GM23248 (cell line): ENCODE measurements at regions not wholly inside any gene's neighbourhood (a gene's known extent, or its start where the extent isn't known, plus 50 kb on each side); places are given as distances from the start of the nearest gene placed in this dataset.

Experiments
- DNase-seq: peaks from one replicate; pipeline ENCODE4 v3.0.0-alpha.2; 2015
- H2AFZ ChIP-seq: fragments of 200-600 bp; sonication (generic); 2 replicates; pipeline ENCODE4 v1.6.1; 2016; ENCODE audit warnings: antibody characterized with exemption
- H3F3A ChIP-seq: fragments of 200-600 bp; sonication (generic); 2 replicates; pipeline ENCODE4 v1.6.1; 2016; ENCODE audit warnings: mild to moderate bottlenecking, antibody characterized with exemption, mixed run types; ENCODE audit not compliant: insufficient read depth
- H3K27ac ChIP-seq: fragments of 200-600 bp; sonication (generic); 2 replicates; pipeline ENCODE4 v1.5.1; 2016; ENCODE audit warnings: mild to moderate bottlenecking
- H3K27me3 ChIP-seq: fragments of 200-600 bp; sonication (generic); replicated peaks from 2 replicates; pipeline ENCODE4 v1.6.1; 2016; ENCODE audit warnings: mild to moderate bottlenecking; ENCODE audit not compliant: insufficient read depth
- H3K36me3 ChIP-seq: fragments of 200-600 bp; sonication (generic); 2 replicates; pipeline ENCODE4 v1.6.1; 2016; ENCODE audit warnings: low read depth, mild to moderate bottlenecking
- H3K4me1 ChIP-seq: fragments of 200-600 bp; sonication (generic); 2 replicates; pipeline ENCODE4 v1.6.1; 2016; ENCODE audit warnings: mild to moderate bottlenecking; ENCODE audit not compliant: insufficient read depth
- H3K4me2 ChIP-seq: fragments of 200-600 bp; sonication (generic); one replicate; pipeline ENCODE4 v1.6.1; 2016; ENCODE audit warnings: mild to moderate bottlenecking; ENCODE audit not compliant: unreplicated experiment
- H3K4me3 ChIP-seq: fragments of 200-600 bp; sonication (generic); 2 replicates; pipeline ENCODE4 v1.5.1; 2016; ENCODE audit warnings: mild to moderate bottlenecking
- H3K79me2 ChIP-seq: fragments of 200-600 bp; sonication (generic); 2 replicates; pipeline ENCODE4 v1.6.1; 2016; ENCODE audit warnings: mild to moderate bottlenecking; ENCODE audit not compliant: insufficient read depth
- H3K9ac ChIP-seq: fragments of 200-600 bp; sonication (generic); 2 replicates; pipeline ENCODE4 v1.6.1; 2016; ENCODE audit warnings: mild to moderate bottlenecking
- H3K9me2 ChIP-seq: fragments of 200-600 bp; sonication (generic); 2 replicates; pipeline ENCODE4 v1.6.1; 2016; ENCODE audit warnings: mixed run types, mild to moderate bottlenecking, moderate library complexity; ENCODE audit not compliant: insufficient read depth
- H3K9me3 ChIP-seq: fragments of 200-600 bp; sonication (generic); one replicate; pipeline ENCODE4 v1.6.1; 2017; ENCODE audit warnings: low read depth
- H4K20me1 ChIP-seq: fragments of 200-600 bp; sonication (generic); 2 replicates; pipeline ENCODE4 v1.6.0; 2016; ENCODE audit not compliant: insufficient read depth
- EZH2 ChIP-seq: fragments of 200-600 bp; sonication (generic); IDR thresholded peaks from 2 replicates; pipeline ENCODE4 v1.6.1; 2018; ENCODE audit warnings: antibody characterized with exemption, mild to moderate bottlenecking; ENCODE audit not compliant: insufficient read depth, poor library complexity, severe bottlenecking
- EZH2phosphoT487 ChIP-seq: fragments of 200-600 bp; sonication (generic); IDR thresholded peaks from 2 replicates; pipeline ENCODE4 v1.6.1; 2018; ENCODE audit warnings: antibody characterized with exemption, moderate library complexity, mild to moderate bottlenecking, low read depth; ENCODE audit not compliant: insufficient read depth
- WGBS, 2 experiments: methylation state at CpG; one replicate each; pipeline ENCODE4 v1.1.6; 2015 to 2017; ENCODE audit warnings: low lambda C conversion rate in 2 of 2, low coverage in 1 of 2; ENCODE audit errors: missing lambda C conversion rate in 2 of 2; 5-methylcytosine and 5-hydroxymethylcytosine counted together
- in situ Hi-C: fragments of 300-500 bp; cut with MboI; formaldehyde crosslinking; loops from 2 replicates; pipeline ENCODE4 v1.15.0; 2020

DNA sequence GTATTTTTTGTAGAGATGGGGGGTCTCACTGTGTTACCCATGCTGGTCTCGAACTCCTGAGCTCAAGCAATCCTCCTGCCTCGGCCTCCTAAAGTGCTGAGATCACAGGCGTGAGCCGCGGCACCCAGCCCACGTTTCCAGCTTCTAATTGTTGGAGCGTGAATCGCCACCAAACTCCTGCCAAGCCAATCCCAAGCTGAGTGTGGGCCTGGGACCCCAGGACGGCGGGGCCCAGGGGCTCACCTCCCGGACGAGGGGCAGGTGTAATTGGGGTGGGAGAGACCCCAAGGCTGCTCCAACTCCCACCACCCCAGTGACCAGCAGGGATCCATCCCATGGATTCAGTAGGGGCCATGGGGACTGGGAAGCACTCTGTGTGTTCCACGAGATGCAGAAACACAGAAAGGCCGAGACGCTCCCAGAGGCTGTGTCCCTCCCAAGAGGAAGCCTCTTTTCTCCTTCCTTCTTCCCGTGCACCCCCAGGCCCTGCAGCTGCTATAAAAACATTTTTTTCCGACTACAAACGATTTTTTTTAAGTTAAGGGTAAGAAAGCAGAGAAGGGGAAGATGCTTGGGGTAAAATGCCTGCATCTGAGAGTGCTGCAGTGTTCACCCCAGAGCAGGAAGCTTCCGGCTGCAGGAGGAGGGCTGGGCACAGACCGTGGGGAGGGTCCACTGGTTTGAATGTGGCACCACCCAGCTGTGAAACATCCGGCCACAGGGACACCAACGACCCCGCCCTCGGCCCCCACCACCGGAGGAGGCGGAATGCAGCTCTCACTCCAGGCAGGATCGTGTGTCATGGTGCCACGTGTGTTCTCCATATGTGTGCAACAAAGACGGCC is 76.5 kb downstream of the MICALL2 start:
- Histone ChIP-seq H3K27me3 (peaks cover 19% of the 10 kb centered on the region), H3K4me3 (no peak overlapping the region), H3K9me3 (no peaks in the 10 kb centered on the region), H3K4me1 (no peaks in the 10 kb centered on the region), H3F3A (no peaks in the 10 kb centered on the region), H3K4me2 (no peak overlapping the region), H3K36me3 (no peaks in the 10 kb centered on the region), H4K20me1 (no peaks in the 10 kb centered on the region), H3K9ac (no peak overlapping the region), H3K79me2 (no peaks in the 10 kb centered on the region), H2AFZ (no peak overlapping the region), H3K27ac (no peak overlapping the region), H3K9me2 (no peaks in the 10 kb centered on the region)
- in situ Hi-C loops = no loop called here
- DNase-seq = no peak
- TF ChIP-seq EZH2phosphoT487 = no peak
- TF ChIP-seq EZH2 = no peak
- 37 to 40% methylated on average over 28 of the region's 29 CpGs for WGBS, 2 experiments

DNA sequence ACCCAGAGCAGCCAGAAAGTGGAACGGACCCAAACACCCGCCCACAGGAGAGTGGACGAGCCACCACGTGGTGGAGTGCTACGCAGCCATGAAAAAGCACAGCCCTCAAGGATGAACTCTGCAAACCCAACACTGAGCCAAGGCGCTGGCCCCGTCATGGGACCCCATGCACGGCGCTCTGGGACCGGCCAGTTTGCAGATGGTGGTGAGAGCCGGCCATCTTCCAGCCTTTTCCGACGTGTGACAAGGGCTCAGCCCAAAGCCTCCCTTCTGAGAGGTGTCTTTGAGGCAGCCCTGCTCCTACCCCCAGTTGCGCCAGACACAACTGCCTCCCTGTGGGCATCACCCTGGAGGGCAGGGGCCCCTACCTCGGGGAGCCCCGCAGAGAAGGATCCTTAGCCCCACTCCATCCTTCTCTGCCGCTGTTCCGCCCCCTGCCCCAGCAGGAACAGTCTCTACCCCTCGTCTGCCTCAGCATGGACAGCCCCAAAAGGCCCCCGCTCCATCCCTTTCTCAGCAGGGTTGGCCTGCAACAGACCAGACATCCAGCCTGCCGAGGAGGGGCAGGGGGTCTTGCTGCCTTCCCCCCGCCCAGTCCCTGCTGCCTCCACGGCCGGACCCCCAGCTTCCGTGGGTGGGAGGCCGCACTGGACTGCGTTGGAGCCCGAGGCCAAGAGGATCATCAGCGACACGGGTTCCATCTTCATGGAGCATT is 75.7 kb downstream of the MICALL2 start:
- Histone ChIP-seq H3K27ac (no peak overlapping the region), H4K20me1 (no peaks in the 10 kb centered on the region), H3F3A (no peaks in the 10 kb centered on the region), H3K4me3 (no peak overlapping the region), H3K9me3 (no peaks in the 10 kb centered on the region), H3K9ac (no peak overlapping the region), H2AFZ (no peak overlapping the region), H3K36me3 (no peaks in the 10 kb centered on the region), H3K27me3 (peaks cover 12% of the 10 kb centered on the region), H3K4me1 (no peaks in the 10 kb centered on the region), H3K79me2 (no peaks in the 10 kb centered on the region), H3K4me2 (no peak overlapping the region), H3K9me2 (no peaks in the 10 kb centered on the region)
- TF ChIP-seq EZH2phosphoT487 = no peak
- no peak for TF ChIP-seq EZH2
- no peak for DNase-seq
- in situ Hi-C loops = no loop called here
- 60 to 64% methylated on average over 25 to 30 of the region's 30 CpGs for WGBS, 2 experiments

DNA sequence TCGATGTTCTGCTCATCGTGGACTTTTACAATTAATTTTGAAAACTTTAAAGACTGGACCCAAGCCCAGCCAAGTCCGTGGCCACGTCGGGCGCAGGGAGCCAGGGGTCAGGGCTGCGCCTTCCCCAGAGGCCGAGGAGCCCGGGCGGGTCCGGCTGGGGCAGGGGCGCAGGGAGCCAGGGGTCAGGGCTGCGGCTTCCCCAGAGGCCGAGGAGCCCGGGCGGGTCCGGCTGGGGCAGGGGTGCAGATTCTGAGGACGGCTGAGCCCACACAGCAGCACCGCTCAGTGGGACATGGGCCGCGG is 75.2 kb downstream of the MICALL2 start:
- no peak for TF ChIP-seq EZH2phosphoT487
- TF ChIP-seq EZH2 = no peak
- H3K9me3 ChIP-seq = no peaks in the 10 kb centered on the region
- H2AFZ ChIP-seq = no peak overlapping the region
- in situ Hi-C loops = no loop called here
- H3K4me1 ChIP-seq = no peaks in the 10 kb centered on the region
- H3K79me2 ChIP-seq = no peaks in the 10 kb centered on the region
- no peak overlapping the region for H3K9ac ChIP-seq
- DNase-seq = no peak
- H3K27ac ChIP-seq = no peak overlapping the region
- no peaks in the 10 kb centered on the region for H4K20me1 ChIP-seq
- no peak overlapping the region for H3K4me3 ChIP-seq
- H3K27me3 ChIP-seq = peaks cover 12% of the 10 kb centered on the region
- H3F3A ChIP-seq = no peaks in the 10 kb centered on the region
- no peak overlapping the region for H3K4me2 ChIP-seq
- 69 to 74% methylated on average over 13 to 18 of the region's 21 CpGs for WGBS, 2 experiments
- no peaks in the 10 kb centered on the region for H3K36me3 ChIP-seq
- H3K9me2 ChIP-seq = no peaks in the 10 kb centered on the region
